GM11168 (cell line): ENCODE measurements at regions not wholly inside any gene's neighbourhood (a gene's known extent, or its start where the extent isn't known, plus 50 kb on each side); places are given as distances from the start of the nearest gene placed in this dataset.

Experiments used
- in situ Hi-C: fragments of 300-500 bp; cut with MboI; formaldehyde crosslinking; loops from one replicate; pipeline ENCODE4 v1.12.0; 2022; ENCODE audit warnings: low sequenced_read_pairs; ENCODE audit not compliant: unreplicated experiment

GRCh38 chr5:136710834-136711233 is 345.5 kb upstream of the TRPC7 start:
- in situ Hi-C loops, result no loop called here

- in situ Hi-C loops, result no loop called here
These were observed 338.4 kb upstream of the TRPC7 start for GRCh38 chr5:136703706-136704105.

GRCh38 chr5:136703036-136703435 is 337.7 kb upstream of the TRPC7 start:
- in situ Hi-C loops, result no loop called here

- in situ Hi-C loops, result no loop called here
These were observed 335.8 kb upstream of the TRPC7 start for GRCh38 chr5:136701191-136701590.

- in situ Hi-C loops, result no loop called here
These were observed 334.3 kb upstream of the TRPC7 start for GRCh38 chr5:136699651-136700050.

DNA sequence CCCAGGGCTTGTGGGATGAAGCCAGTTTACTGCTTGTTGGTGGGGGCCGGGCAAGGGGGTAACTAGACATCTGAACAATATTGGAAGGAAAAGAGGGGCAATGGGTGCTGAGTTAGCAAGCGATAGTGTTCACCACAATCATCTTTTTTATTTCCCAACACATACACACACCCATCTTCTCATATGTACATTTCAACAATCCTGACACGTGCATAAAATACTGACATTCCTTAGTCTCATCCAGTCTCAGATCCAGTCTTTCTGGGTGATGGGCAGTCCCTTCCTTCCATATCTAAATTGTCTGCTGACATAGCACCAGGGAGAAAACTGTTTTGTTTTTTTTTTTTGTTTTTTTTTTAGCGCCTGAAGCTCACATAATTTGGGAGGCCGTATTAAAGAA is 333.6 kb upstream of the TRPC7 start:
- in situ Hi-C loops, result no loop called here

DNA sequence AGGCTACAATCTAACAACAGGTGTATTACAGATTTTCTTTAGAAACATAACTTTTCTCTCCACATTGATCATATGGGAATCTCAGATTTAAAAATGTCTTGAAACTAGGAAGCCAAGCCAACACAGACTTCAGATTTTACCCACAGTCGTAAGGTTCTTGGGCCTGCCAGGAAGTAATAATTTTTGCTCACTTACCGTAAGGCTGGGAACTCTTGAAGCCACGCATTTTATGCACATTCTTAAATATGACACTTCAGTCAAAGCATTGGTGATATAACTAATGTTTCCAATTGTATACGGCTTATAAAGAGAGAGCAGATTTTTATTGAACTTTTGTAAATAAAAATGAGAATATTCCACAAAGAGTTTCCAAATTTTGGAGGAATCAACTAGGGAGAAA is 328.9 kb upstream of the TRPC7 start:
- in situ Hi-C loops, result no loop called here

DNA sequence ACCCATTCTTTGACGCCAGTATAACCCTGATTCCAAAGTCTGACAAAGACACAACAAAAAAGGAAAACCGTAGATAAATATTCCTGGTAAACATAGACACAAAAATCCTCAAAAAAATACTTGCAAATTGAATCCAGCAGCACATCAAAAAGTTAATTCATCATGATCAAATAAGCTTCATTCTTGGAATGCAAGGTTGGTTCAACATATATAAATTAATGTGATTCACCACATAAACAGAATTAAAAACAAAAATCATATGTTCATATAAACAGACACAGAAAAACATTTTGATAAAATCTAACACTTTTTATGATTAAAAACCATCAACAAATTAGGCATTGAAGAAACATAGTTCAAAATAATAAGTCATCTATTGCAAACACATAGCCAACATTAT is 324.2 kb upstream of the TRPC7 start:
- in situ Hi-C loops, result no loop called here

DNA sequence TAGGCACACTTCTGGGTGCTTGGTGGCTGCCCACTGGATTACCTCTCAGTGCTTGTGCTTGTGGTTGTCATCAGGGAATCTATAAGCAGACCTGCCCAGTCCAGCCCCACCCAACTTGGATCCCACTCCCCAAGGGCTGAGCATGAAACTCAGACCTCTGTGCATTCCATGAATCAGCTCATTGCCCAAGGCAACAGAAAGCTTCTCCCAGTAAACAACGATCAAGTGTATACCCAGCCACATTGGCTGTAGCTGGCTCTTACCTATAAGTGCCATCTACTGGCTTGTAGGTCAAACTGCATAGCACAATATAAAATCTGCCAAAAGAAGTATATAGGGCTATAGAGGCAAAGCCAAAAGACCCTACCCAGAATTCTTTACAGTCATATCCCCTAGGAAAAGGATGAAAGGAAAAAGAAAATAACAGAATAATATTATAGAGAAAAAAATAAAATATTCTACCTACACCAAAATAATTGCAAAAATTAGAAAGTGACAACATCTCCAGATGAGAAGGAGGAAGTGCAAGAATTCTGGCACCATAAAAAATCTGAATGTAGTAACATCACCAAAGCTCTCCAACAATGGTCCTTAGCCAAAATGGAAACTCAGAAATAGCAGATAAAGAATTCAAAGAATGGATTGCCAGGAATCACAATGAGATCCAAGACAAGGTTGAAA is 321.0 kb upstream of the TRPC7 start:
- in situ Hi-C loops, result no loop called here

GRCh38 chr5:136682986-136683385 is 317.6 kb upstream of the TRPC7 start:
- in situ Hi-C loops, result no loop called here

DNA sequence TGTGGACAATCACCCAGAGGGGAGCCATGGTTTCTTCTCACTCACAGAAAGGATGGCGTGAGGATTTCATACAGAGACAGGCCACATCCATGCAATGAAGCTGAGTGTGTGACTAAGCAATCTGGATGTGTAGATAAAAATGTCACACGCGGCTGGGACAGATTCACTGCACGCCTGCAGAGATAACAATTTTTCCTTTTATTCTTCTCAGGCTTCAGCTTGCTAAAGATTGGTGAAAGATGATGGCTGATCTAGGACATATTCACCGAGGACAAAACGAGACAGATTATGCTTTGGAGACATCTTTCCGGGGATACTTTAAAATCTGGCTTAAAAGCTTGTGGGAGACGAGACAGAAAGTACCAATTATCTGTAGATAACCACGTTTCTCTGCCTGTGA is 313.9 kb upstream of the TRPC7 start:
- in situ Hi-C loops, result no loop called here

DNA sequence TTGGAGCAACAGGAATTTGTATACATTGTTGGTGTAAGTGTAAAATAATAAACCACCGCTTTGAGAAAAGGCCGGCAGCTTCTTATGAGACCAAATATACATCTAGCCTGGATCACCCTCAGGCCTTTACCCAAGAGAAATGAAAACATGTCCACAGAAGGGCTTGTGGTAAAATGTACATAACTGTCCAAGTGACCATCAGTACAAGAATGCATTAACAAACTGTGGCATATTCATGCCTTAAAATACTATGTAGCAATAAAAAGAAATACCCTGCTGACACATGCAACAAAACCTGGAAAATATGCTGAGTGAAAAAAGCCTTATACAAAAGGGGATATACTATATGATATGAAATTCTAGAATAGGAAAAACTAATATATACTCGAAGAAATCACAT is 311.9 kb upstream of the TRPC7 start:
- in situ Hi-C loops, result no loop called here

DNA sequence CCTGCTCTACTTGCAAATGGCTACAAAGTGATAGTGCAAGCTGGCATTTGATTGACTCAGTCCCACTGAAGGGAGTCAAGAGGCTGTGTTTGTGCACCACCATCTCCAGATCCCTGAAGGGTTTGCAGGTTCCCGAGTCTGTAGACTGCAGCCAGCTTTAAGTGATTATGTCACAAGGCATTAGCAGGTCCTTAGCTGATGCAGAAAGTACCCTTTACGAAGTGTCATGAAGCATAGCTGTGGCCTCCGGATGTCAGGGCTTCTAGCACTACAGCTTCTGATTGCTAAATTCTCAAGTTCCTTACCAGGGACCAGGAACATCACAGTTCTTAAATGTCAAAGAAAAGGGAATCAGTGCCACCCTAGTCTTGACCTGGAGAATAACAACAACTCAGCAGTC is 311.3 kb upstream of the TRPC7 start:
- in situ Hi-C loops, result no loop called here

- in situ Hi-C loops, result no loop called here
These were observed 310.4 kb upstream of the TRPC7 start for GRCh38 chr5:136675769-136676168.

GRCh38 chr5:136674178-136674577 is 308.8 kb upstream of the TRPC7 start:
- in situ Hi-C loops, result no loop called here

DNA sequence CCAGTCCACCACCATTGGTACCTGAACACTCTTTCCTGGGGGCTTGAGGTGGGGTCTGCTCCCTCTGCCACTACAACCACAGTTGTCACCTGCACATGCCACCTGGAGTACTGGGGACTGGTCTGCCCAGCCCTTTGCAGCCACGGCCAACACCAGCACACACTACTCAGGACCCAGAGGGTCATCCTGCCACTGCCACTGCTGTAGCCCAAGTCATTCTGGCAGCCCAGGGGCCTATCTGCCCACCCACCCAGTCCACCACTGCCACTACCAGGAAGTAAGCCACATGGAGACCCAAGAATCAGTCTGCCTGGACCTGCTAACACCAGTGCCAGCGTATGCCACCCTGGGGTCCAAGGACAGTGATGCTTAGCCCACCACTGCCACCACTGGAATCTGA is 302.4 kb upstream of the TRPC7 start:
- in situ Hi-C loops, result no loop called here

DNA sequence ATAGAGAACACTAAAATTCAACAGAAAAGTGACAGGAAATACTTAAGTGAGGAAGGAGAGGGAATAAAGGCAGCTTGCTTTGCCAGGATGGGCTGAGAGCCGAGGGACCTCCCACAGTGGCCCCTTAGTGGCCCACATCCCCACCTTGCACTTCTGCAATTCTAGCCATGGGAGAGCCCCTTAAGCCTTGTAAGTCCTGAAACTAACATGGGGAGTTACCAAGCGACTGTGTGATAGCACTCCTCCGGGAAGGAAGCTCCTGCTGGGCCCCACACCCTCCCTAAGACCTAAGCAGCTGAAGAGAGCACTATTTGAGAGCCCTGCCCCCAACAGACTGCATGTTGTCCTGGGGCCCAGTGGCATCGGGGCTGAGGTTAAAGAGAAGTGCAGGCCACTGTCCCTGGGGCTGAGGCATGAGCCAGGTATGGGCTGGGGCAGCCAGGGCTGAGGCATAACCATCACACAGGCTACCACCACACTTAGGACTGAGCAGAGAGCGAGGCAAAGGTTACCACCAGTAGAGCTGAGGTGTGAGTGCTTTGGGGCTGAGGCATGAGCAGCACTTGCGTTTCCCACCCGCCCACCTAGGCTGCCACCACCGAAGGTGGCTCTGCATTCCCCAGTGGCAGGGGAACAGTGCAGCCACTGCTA is 301.8 kb upstream of the TRPC7 start:
- in situ Hi-C loops, result no loop called here

DNA sequence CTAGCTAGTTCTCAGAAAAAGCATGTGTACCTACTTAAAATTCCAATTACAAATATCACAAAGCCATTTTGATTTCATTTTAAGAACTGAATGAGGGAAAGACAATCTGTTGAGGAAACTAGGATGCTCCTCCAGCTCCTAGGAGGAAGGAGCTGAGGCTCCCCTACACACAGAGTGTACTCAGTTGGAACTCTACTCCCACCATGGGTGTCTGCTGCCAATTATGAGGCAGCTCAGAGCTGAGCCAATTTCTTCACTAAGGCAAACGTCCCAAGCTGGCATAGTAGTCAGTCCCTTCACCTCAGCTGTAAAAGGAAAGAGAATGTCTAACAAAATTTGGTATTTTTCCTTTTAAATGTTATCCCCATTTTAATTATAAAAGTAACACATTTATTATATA is 300.0 kb upstream of the TRPC7 start:
- in situ Hi-C loops, result no loop called here

DNA sequence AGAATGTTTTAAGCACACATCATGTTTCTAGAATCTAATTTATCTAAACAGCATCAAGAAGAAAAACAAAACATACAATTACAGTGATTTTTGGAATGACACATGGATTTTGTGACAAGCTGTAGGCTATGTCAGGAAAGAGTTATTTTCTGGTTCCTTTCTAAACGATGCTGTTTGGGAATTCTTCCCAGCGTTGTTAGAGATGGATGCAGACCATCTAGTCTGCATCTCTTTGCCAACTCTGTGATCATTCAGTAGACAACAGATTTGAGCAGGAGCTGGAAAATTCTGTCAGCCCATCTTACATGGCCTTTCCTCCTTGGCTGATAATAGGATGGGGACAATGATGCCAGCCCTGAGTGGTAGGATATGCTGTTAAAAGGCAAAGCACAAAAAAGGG is 295.7 kb upstream of the TRPC7 start:
- in situ Hi-C loops, result no loop called here

DNA sequence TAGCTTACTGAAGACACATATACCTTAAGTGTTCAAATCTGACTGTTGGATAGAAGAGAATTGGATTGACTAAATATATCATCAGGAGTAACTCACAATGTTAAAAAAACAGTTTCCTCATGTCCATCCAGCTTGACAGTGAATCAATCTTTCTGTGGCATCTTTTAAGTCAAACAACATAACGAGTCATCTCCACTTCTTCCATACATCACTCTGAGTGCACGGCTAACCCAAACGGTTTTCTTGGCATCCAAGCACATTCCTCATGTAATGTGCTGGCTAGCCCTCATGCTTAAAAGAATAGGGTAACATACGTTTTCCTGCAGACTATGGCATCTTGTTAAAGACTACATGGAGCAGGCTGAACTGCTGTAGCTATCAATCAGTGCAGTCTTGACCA is 291.5 kb upstream of the TRPC7 start:
- in situ Hi-C loops, result no loop called here

GRCh38 chr5:136655468-136655867 is 290.1 kb upstream of the TRPC7 start:
- in situ Hi-C loops, result no loop called here

GRCh38 chr5:136646915-136647314 is 281.6 kb upstream of the TRPC7 start:
- in situ Hi-C loops, result no loop called here
